HEK293T (cell line): ENCODE measurements at regions not wholly inside any gene's neighbourhood (a gene's known extent, or its start where the extent isn't known, plus 50 kb on each side); places are given as distances from the start of the nearest gene placed in this dataset.

ENCODE experiments used
- FOXA1 ChIP-seq: fragments of 450-650 bp; IDR thresholded peaks from 2 replicates; pipeline ENCODE4 v1.6.1; 2016; ENCODE audit warnings: mild to moderate bottlenecking
- FOXK2 ChIP-seq: fragments of 450-650 bp; IDR thresholded peaks from 2 replicates; pipeline ENCODE4 v1.6.1; 2016; ENCODE audit warnings: mild to moderate bottlenecking
- SP1 ChIP-seq: fragments of 450-650 bp; IDR thresholded peaks from 2 replicates; pipeline ENCODE4 v1.6.1; 2017
- TF ChIP-seq, protein P1 (sequence below): fragments of 450-650 bp; IDR thresholded peaks from 2 replicates; pipeline ENCODE4 v1.6.1; 2016

DNA sequence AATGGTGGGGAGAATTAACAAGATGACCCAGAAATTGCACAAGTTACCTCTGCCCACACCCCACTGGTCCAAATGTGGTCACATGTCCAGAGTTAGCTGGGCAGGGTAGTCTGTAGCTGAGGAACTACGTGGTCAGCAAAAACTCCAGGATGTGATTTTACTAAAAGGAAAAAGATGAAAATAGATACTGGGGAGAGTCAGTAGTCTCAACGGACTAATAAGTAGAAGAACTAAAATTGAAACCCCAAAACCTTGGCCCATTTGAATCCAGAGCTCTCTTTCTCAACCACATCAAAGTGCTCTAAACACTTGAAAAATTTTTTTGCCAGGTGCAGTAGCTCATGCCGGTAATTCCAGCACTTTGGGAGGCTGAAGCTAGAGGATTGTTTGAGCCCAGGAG is 146.3 kb downstream of the SKIDA1 start:
- TF ChIP-seq, protein P1, sequence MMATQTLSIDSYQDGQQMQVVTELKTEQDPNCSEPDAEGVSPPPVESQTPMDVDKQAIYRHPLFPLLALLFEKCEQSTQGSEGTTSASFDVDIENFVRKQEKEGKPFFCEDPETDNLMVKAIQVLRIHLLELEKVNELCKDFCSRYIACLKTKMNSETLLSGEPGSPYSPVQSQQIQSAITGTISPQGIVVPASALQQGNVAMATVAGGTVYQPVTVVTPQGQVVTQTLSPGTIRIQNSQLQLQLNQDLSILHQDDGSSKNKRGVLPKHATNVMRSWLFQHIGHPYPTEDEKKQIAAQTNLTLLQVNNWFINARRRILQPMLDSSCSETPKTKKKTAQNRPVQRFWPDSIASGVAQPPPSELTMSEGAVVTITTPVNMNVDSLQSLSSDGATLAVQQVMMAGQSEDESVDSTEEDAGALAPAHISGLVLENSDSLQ: no peak
- TF ChIP-seq FOXA1 (no peak), SP1 (no peak), FOXK2 (no peak)
